WI38 (cell line): ENCODE measurements at regions not wholly inside any gene's neighbourhood (a gene's known extent, or its start where the extent isn't known, plus 50 kb on each side); places are given as distances from the start of the nearest gene placed in this dataset.

Source experiments
- H3K4me3 ChIP-seq: 2 replicates; pipeline ENCODE4 v1.5.1; 2011; ENCODE audit warnings: low read depth, mild to moderate bottlenecking, control low read depth, low read length
- CTCF ChIP-seq: IDR thresholded peaks from 2 replicates; pipeline ENCODE4 v1.5.1; 2012; ENCODE audit warnings: low read depth, mild to moderate bottlenecking, control low read depth, low read length

GRCh38 chr18:53649621-53650020, 574.8 kb downstream of the MBD2 start:
- H3K4me3 ChIP-seq = no peak overlapping the region
- TF ChIP-seq CTCF = no peak

- H3K4me3 ChIP-seq = no peak overlapping the region
- TF ChIP-seq CTCF = no peak
Measured at GRCh38 chr18:53644799-53645471, 579.5 kb downstream of the MBD2 start.

GRCh38 chr18:53639687-53640086, 584.8 kb downstream of the MBD2 start:
- no peak overlapping the region for H3K4me3 ChIP-seq
- TF ChIP-seq CTCF = no peak

GRCh38 chr18:53629337-53629736, 595.1 kb downstream of the MBD2 start:
- H3K4me3 ChIP-seq = no peak overlapping the region
- no peak for TF ChIP-seq CTCF

GRCh38 chr18:53625997-53626599, 598.4 kb downstream of the MBD2 start:
- no peak for TF ChIP-seq CTCF
- H3K4me3 ChIP-seq = no peak overlapping the region

GRCh38 chr18:53610957-53611356, 613.5 kb downstream of the MBD2 start:
- no peak for TF ChIP-seq CTCF

GRCh38 chr18:53606792-53607191, 617.7 kb downstream of the MBD2 start:
- H3K4me3 ChIP-seq = no peak overlapping the region
- no peak for TF ChIP-seq CTCF

More at GRCh38 chr18:53610957-53611356, 613.5 kb downstream of the MBD2 start:
- H3K4me3 ChIP-seq = no peak overlapping the region
